GM19035 (cell line): ENCODE measurements at regions not wholly inside any gene's neighbourhood (a gene's known extent, or its start where the extent isn't known, plus 50 kb on each side); places are given as distances from the start of the nearest gene placed in this dataset.
"Not testable (repeated sequence)": the region's sequence is repeated elsewhere in the genome, so short reads cannot be mapped to it uniquely, and the experiment has no call there.

ENCODE experiments used
- ATAC-seq: cut with Tn5 transposase; IDR thresholded peaks from one replicate; pipeline ENCODE4 v1.9.1; 2021; ENCODE audit not compliant: unreplicated experiment

DNA sequence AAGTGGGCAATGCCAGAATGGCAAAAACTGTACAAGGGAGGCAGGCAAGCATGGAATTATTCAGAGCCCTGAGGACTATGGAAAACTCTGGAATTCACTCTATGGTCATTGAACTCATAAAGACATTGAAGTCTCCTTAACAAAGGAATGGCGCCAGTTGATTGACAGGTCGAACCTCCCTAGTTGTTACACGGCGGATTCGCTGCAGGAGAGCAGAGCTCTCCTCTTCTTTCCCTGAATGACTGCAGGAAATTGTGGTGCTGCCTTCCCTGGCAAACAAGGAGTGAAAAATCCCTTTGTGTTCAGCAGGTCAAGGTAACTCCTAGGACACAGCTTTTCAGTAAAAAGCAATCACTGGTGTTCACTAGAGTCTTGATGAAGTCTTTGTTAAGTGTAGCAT lies 732.8 kb upstream of the FRG1 start:
- no peak for ATAC-seq

DNA sequence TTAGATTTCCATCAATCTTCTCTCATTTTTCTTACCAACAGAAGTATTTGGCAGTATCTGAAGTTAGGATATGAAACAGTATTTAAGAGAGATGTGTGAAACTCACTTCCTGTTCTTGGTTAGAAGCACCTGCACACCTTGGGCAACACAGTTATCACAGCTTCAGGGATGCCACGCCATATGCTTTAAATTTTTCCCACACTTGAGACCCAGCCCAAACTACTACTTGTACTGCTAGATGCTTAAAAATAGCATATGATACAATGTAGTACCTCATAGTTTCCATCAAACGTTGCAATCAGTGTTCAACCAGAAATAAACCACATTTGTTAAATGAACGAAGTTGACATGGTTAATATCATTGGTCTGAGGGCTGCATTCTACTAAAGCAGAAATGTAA lies 725.1 kb upstream of the FRG1 start:
- no peak for ATAC-seq

DNA sequence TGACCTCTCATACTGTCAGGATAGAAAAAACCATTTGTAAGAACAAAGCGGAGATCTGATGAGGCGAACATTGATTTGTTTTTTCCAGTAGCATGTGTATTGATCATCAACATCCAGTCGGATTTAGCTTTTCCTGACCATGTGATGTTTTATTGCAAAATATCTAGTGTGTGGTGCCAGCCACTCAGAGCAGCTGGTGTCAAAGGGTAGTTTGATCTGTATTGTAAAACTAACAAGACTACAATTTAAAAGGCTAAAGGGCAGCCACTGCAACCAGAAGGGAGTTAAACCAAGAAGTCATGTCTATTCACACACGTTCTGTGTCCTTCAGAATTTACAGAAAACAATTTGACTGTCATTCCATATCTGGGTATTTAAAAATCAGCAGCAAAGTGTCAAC lies 719.0 kb upstream of the FRG1 start:
- ATAC-seq, result no peak

DNA sequence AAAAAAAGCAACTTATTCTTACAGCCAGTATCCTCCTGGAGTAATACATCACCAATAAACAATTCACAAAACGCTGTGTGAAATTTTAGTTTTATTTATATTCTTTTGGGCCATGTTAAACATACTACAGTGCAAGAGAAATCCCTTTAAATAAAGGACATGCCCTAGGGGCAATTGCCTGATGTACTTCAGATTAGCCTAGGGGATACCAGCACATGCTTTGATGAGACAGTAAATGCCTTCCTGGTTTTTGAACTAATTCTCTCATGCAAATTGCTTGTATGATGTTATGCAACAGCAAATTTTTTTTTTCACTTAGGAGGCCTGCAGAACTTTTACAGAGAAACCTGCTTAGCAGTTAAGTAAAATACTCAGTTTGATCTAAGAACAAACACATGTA lies 711.9 kb upstream of the FRG1 start:
- no peak for ATAC-seq

DNA sequence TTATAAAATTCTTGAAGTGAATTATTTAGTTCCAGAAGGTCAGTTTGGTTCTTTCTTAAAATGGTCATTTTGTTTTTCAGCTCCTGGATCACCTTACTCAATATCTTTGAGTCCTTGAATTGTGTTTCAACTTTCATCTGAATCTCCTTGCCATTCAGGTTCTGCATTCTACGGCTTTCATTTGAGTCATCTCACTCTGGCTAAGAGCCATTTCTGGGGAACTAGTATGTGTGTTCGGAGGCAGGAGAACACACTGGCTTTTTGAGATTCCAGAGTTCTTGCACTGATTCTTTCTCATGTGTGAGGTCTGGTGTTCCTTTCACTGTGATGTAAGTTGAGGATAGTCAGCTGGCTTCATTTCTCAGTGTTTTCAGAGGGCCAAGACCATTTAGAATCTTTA lies 708.4 kb upstream of the FRG1 start:
- no peak for ATAC-seq

DNA sequence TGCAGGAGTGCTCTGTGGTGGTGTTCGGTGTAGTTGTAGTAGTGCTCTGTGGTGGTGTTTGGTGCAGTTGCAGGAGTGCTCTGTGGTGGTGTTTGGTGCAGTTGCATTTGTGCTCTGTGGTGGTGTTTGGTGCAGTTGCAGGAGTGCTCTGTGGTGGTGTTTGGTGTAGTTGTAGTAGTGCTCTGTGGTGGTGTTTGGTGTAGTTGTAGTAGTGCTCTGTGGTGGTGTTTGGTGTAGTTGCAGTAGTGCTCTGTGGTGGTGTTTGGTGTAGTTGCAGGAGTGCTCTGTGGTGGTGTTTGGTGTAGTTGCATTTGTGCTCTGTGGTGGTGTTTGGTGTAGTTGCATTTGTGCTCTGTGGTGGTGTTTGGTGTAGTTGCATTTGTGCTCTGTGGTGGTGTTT lies 706.9 kb upstream of the FRG1 start:
- ATAC-seq, result not testable (repeated sequence)

DNA sequence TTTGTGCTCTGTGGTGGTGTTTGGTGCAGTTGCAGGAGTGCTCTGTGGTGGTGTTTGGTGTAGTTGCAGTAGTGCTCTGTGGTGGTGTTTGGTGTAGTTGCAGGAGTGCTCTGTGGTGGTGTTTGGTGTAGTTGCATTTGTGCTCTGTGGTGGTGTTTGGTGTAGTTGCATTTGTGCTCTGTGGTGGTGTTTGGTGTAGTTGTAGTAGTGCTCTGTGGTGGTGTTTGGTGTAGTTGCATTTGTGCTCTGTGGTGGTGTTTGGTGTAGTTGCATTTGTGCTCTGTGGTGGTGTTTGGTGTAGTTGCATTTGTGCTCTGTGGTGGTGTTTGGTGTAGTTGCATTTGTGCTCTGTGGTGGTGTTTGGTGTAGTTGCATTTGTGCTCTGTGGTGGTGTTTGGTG lies 705.7 kb upstream of the FRG1 start:
- ATAC-seq, result not testable (repeated sequence)

DNA sequence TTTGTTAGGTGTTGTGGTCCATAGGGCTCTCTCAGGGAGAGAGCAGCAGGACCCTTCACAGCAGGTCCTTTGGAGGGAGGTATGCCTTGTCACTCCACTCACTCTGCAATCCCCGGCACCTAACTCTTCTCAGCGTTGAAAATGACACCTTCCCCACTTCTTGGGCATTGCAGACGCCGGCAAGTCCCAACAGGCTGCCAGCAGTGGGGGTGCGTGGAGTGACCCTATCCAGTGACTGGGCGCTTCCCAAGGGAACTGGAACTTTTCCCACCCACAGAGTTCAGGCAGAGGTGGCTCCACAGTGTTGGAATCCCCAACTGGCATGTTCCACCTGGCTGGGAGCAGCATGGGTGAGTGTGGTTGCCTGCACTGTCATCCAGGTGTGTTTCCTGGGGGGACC lies 705.1 kb upstream of the FRG1 start:
- ATAC-seq, result no peak

DNA sequence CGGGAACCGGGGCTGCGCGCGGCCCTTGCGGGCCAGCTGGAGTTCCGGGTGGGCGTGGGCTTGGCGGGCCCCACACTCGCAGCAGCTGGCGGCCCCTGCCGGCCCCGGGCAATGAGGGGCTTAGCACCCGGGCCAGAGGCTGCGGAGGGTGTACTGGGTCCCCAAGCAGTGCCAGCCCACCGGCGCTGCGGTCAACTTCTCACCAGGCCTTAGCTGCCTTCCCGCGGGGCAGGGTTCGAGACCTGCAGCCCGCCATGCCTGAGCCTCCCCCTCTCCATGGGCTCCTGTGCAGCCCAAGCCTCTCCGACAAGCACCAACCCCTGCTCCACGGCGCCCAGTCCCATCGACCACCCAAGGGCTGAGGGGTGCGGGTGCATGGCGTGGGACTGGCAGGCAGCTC lies 704.4 kb upstream of the FRG1 start:
- not testable (repeated sequence) for ATAC-seq

DNA sequence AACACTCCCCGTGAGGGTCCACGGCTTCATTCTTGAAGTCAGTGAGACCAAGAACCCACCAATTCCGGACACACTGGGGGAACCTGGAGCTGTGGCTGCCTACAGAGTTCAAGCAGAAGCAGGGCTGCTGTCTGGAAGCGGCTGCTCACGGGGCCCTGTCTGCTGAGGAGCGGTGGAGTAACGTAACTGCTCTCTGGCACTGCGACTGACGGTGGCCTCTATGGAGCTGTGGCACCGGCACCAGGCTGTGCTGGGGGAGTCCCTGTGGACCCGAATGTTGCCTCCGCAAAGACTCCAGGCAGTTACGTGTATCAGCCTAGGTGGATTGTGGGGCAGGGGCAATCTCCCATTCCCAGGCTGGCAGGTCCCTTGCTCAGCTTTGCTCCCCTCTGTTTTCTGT lies 703.3 kb upstream of the FRG1 start:
- no peak for ATAC-seq

DNA sequence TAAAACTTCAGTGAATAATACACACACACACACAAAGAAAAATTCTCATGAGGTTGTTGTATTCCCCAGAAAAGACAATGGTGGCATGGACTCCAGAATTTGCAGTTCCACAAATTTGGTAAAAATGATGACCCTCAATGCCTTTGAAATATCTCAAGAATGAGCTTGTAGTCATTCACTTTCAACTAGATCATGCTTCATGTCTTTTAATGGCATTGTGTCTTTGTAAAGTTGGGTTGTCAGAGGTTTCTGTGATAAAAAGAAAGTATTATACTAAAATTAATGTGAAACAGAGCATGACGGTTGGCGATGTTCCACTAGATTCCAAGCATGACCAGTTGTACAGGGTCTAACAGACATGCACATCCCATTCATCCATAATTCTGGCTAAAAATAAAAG lies 685.0 kb upstream of the FRG1 start:
- no peak for ATAC-seq

DNA sequence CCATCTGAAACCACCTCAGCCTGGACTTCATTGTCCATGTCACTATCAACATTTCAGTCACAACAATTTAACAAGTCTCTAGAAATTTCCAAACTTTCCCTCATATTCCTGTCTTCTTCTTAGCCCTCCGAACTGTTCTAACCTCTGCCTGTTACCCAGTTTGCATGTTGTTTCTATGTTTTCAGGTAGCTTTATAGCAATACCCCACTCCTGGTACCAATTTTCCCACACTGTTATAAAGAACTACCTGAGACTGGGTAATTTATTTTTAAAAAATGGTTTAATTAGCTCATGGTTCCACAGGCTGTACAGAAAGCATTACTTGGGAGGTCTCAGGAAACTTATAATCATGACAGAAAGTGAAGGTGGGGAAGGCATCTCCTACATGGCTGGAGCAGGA lies 679.2 kb upstream of the FRG1 start:
- no peak for ATAC-seq

DNA sequence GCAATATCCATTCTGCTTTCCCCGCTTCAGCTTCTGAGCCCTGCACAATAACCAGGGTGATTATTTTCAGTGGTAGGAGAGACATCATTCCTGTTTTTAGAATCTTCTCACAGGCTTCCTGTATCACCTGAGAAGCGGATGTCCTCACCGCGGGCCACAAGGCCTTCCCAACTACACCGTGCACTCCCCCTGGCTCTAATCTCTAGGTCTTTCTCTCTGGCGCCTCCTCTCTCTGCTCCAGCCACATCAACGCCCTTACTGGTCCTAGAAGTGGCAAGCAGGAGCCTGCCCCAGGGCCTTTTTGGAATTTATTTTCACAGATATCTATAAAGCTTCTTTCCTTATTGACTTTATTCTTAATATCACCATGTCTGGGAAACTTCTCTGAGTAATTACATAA lies 675.2 kb upstream of the FRG1 start:
- no peak for ATAC-seq

DNA sequence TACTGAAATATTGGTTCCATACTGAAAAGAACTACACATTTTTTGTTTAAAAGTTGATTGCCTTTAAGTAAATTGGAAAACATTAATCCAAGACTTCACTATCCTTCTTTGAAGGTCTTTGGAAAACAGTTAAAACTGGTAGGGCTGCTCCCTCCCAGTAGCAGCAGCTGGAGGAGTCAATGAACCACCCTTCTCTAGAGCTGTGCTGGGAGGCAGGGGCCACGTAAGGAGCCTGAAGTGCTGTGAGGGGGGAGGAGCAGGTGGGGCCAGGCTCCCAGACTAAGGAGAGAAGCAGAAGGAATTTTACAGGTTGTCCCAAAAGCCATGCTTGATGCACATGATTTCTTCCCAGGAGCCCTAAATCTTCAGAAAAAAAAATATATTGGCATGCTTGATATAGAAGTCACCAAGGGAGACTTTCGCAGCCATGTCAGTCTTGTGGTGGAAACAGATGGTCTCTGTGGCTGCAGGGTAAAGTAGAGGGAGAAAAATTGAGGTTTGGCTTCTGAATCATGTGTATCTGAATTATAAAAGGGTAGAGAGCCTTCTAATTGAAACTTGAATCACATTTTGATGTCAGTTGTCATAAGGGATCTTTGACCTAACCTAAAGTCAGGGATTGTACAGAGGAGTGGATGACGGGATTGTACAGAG lies 673.2 kb upstream of the FRG1 start:
- ATAC-seq, result no peak

DNA sequence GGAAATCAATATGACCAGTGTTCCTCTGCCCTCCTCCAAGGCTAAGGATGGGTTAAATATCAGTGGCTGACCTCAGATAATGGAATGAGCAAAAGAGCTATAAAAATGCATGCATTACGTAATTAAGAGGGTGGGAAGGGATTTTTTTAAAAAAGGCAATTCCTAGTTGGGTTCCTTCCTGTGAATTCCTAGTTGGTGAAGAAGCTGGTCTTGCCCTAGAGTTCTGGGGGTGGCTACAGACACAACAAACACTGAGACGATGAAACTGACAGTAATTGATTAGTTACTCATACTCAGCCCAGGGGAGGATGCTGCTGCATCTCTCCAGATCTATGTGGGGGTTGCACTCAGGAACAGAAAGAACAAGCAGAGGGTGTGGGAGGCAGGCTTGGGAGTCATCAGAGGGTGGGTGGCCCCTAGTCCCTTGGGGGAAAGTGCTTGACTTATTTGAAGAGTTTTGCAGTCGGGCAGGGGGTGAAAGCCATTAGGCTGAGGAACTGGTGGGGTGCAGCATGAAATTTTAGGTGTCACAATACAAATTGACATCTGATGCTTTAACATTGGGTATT lies 662.0 kb upstream of the FRG1 start:
- ATAC-seq, result no peak

DNA sequence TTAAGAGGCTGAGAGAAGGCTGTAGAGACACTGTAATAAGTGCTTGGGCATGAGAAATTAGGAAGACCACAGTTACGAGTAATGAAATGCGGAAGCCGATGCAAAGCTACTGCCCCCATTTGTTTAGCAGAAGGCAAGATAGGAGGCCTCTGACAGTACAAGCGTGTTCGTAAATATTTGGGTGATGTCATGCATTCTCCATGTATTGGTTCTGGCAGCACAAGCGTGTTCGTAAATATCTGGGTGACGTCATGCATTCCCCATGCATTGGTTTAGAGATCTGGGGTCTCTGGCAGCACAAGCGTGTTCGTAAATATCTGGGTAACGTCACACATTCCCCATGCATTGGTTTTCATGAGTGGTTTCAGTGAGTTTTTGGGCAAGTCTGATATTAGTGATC lies 661.5 kb upstream of the FRG1 start:
- no peak for ATAC-seq

DNA sequence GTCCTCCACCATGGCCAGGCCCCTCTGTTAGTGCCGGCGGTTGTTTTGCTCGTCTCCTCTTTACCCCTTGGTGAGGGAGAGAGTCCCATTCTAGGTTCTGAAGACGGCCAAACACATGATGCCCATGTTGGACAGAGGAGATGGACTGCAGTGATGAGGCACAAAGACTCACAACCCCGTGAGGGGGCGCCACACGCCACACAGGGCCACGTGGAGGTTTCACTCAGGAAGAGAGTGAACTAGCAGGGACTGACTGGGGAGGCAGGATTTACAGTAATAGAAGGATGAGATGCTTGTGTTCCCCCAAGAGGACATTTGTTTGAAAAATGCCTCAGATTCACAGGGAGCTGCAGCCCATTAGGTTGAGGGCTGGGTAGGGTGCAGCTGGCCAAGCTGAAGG lies 655.3 kb upstream of the FRG1 start:
- ATAC-seq, result no peak

DNA sequence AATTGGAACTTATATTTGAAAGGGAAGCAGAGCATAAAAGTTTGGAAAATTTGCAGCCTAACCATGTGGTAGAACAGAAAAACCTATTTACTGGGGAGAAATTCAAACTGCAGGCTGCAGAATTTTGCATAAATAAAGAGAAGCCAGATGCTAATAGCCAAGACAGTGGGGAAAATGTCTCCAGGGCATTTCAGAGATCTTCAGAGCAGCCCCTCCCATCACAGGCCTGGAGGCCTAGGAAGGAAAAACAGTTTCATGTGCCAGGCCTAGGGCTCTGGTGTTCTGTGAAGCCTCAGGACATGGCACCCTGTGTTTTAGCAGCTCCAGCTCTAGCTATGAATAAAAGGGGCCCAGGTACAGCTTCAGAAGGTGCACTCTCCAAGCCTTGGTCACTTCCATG lies 648.7 kb upstream of the FRG1 start:
- no peak for ATAC-seq

DNA sequence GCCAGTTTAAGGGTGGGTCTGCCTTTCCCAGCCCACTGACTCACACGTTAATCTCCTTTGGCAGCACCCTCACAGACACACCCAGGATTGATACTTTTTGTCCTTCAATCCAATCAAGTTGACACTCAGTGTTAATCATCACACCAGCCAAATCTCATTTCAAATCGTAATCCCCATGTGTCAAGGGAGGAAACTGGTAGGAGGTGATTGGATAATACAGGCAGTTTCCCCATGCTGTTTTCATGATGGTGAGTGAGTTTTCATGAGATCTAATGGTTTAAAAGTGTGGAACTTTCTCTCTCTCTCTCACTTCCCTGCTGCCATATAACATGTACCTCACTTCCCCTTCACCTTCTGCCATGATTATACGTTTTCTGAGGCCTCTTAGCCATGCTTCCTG lies 647.2 kb upstream of the FRG1 start:
- ATAC-seq, result no peak

DNA sequence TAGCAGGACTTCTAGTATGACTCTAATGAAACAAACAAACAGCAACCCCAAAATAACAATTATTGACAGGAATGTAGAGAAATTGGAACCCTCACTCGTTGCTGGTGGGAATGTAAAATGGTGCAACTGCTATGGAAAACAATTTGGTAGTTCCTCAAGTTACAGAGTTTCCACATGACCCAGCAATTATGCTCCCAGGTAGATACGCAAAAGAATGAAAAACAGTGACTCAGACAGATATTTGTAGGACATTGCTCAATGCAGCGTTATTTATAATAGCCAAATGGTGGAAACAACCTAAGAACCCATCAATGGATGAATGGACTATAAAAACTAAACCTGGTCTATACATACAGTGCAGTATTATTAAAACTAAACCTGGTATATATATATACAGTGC lies 646.1 kb upstream of the FRG1 start:
- ATAC-seq, result no peak

DNA sequence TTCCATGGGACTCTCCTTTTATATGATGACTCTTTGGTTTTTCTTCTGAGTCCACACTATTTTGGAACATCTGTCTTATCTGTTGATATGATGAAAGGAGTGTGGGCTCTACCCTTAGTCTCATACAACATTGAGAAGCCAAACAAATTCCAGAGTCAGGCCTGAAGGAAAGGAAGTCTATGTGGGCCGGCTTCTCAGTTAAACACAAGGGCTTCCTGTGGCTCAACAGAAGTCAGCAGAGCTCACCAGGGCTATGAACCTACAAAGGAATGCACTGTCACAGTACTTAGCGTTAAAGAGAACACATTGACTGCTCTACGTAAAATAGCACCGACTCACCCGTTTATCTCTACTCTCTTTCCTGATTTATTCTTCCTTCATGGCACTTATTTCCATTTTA lies 641.0 kb upstream of the FRG1 start:
- ATAC-seq, result no peak

DNA sequence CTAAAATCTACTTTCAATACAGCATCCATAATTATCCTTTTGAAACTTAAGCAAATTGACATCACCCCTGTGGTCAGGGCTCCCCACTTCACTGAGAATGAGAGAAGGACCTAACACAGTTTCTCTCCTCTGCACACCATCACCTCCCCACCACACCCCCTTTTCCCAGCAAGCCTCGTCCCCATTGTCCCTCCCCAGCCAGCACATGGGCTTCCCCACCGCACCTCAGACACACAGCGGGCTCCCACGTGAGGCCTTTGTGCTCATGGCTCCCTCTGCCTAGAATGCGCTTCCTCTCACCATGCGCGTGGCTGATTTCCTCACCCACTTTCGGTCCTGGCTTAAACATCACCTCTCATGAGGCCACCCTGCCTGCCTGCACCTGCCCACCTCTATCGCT lies 639.0 kb upstream of the FRG1 start:
- ATAC-seq, result no peak

DNA sequence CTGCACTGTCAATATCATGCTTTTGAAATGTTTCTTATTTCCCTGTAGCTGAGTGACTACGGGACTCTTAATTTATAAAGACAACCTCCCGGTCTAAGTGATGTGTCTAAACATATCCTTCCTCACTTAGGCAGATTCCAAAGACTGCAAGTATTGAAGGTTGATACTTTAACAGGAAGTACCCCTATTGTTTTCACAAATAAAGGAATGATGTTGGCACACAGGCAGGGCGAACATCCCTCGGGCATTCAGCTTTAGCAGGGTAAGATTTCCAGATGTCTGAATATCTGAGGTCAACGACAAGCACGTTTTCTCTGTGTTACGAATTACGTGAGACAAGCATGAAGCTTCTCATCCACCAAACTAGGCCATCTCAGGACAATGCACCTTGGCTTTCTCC lies 638.0 kb upstream of the FRG1 start:
- ATAC-seq, result no peak
